ENCODE measurements at regions not wholly inside any gene's neighbourhood (a gene's known extent, or its start where the extent isn't known, plus 50 kb on each side); places are given as distances from the start of the nearest gene placed in this dataset.

GRCh38 chr2:16477648-16478047, 188.0 kb downstream of the CYRIA start:
- Histone ChIP-seq H3K27ac (ENCODE audit: low read depth in 1 of 2, low read length in 2 of 2) (no peak overlapping the region), H3K27me3 (ENCODE audit: control insufficient read depth in 4 of 4, insufficient read depth in 4 of 4, low read length in 3 of 4) (no peaks in the 10 kb centered on the region), H3K4me1 (ENCODE audit: control insufficient read depth in 4 of 4, insufficient read depth in 4 of 4, low read length in 3 of 4) (no peaks in the 10 kb centered on the region), H3K9me3 (ENCODE audit: control insufficient read depth in 4 of 4, low read length in 3 of 4) (no peaks in the 10 kb centered on the region), H3K36me3 (ENCODE audit: control insufficient read depth in 4 of 4, insufficient read depth in 3 of 4, low read depth in 1 of 4, low read length in 3 of 4) (no peaks in the 10 kb centered on the region), H3K4me3 (ENCODE audit: low read depth in 1 of 3, low read length in 3 of 3) (no peak overlapping the region), H3K9ac (ENCODE audit: low read depth in 1 of 2, low read length in 2 of 2) (no peak overlapping the region)
- no peak for DNase-seq (ENCODE audit: low spot score)
- no peak for TF ChIP-seq HNF4G (IDR thresholded peaks at IDR 0.05)

- WGBS, result 43% methylated on average over 2 of the region's 2 CpGs
- TF ChIP-seq NR2F2 (IDR thresholded peaks at IDR 0.05) (no peak), MAX (IDR thresholded peaks at IDR 0.05) (no peak), SP1 (IDR thresholded peaks at IDR 0.05) (no peak), RXRA (IDR thresholded peaks at IDR 0.05) (no peak)
- H3K36me3 ChIP-seq (ENCODE audit: control insufficient read depth in 4 of 4, insufficient read depth in 3 of 4, low read depth in 1 of 4, low read length in 3 of 4), result no peaks in the 10 kb centered on the region
Observed at GRCh38 chr2:16476866-16477265, 188.8 kb downstream of the CYRIA start.

DNA sequence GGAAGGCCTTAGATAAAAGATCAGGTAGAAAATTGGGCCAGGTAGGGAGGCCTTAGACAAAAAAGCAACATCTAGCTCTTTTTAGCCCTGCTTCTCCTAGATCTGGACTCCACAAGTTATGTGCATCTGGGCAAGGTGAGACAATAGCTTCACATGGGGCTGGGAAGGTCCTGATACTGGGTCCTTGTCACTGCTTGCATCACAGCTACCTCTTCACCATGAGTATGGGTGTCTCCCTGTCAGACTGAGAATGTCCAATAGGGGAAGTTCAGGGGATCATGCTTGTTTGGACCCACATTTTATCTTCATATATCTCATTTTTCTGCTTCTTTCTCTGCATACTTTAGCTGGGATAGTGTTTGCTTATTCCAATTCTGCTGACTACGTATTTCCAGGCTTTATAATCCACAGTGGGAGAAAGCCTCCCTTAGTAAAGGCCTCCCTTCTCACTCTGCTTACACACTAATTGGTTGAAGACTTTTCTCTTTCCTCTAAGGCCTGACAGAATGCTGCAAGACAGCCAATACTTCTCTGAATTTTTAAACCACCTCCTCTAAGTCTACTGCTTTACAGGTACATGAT, 189.6 kb downstream of the CYRIA start:
- H3K27ac ChIP-seq (ENCODE audit: low read depth in 1 of 2, low read length in 2 of 2), result no peak overlapping the region
- no peaks in the 10 kb centered on the region for H3K36me3 ChIP-seq (ENCODE audit: control insufficient read depth in 4 of 4, insufficient read depth in 3 of 4, low read depth in 1 of 4, low read length in 3 of 4)
- no peak overlapping the region for H3K9ac ChIP-seq (ENCODE audit: low read depth in 1 of 2, low read length in 2 of 2)
- no peaks in the 10 kb centered on the region for H3K4me1 ChIP-seq (ENCODE audit: control insufficient read depth in 4 of 4, insufficient read depth in 4 of 4, low read length in 3 of 4)
- TF ChIP-seq ATF3 (IDR thresholded peaks at IDR 0.05) (no peak), TAF1 (conservative IDR thresholded peaks at IDR 0.05) (no peak), GABPA (IDR thresholded peaks at IDR 0.05 in 1 of 2, conservative IDR thresholded peaks at IDR 0.05 in 1 of 2) (no peak), HNF4A (conservative IDR thresholded peaks at IDR 0.05) (no peak)
- no peak overlapping the region for H3K4me3 ChIP-seq (ENCODE audit: low read depth in 1 of 3, low read length in 3 of 3)
- H3K27me3 ChIP-seq (ENCODE audit: control insufficient read depth in 4 of 4, insufficient read depth in 4 of 4, low read length in 3 of 4), result no peaks in the 10 kb centered on the region
- 81% methylated on average over 1 of the region's 1 CpG for WGBS
- H3K9me3 ChIP-seq (ENCODE audit: control insufficient read depth in 4 of 4, low read length in 3 of 4), result no peaks in the 10 kb centered on the region
- DNase-seq (ENCODE audit: low spot score), result no peak

More at GRCh38 chr2:16476866-16477265, 188.8 kb downstream of the CYRIA start:
- H3K4me3 ChIP-seq (ENCODE audit: low read depth in 1 of 3, low read length in 3 of 3), result no peak overlapping the region
- H3K27me3 ChIP-seq (ENCODE audit: control insufficient read depth in 4 of 4, insufficient read depth in 4 of 4, low read length in 3 of 4), result no peaks in the 10 kb centered on the region
- DNase-seq (ENCODE audit: low spot score), result no peak
- H3K4me1 ChIP-seq (ENCODE audit: control insufficient read depth in 4 of 4, insufficient read depth in 4 of 4, low read length in 3 of 4), result no peaks in the 10 kb centered on the region
- no peaks in the 10 kb centered on the region for H3K9me3 ChIP-seq (ENCODE audit: control insufficient read depth in 4 of 4, low read length in 3 of 4)
- H3K27ac ChIP-seq (ENCODE audit: low read depth in 1 of 2, low read length in 2 of 2), result no peak overlapping the region
- no peak overlapping the region for H3K9ac ChIP-seq (ENCODE audit: low read depth in 1 of 2, low read length in 2 of 2)

DNA sequence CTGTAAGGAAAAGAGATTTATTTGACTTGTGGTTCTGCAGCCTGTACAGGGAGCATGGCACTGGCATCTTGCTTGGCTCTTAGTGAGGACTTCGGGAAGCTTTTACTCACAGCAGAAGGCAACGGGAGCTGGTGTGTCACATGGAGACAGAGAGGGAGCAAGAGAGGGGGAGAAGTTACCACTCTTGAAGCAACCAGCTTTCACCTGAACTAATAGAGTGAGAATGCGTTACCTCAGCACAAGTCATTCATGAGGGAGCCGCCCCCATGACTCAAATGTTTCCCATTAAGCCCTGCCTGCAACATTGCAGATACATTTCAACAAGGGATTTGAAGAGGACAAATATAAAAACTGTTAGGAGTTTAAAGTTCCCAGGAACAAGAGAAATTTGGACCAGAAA, 190.0 kb downstream of the CYRIA start:
- H3K4me1 ChIP-seq (ENCODE audit: control insufficient read depth in 4 of 4, insufficient read depth in 4 of 4, low read length in 3 of 4), result no peaks in the 10 kb centered on the region
- no peak for TF ChIP-seq MAX (IDR thresholded peaks at IDR 0.05)
- TF ChIP-seq FOXA1 (IDR thresholded peaks at IDR 0.05), result no peak
- no peak for TF ChIP-seq REST (IDR thresholded peaks at IDR 0.05)
- no peak for TF ChIP-seq FOXA2 (IDR thresholded peaks at IDR 0.05)
- TF ChIP-seq GABPA (IDR thresholded peaks at IDR 0.05 in 1 of 2, conservative IDR thresholded peaks at IDR 0.05 in 1 of 2), result no peak
- TF ChIP-seq NR2F2 (IDR thresholded peaks at IDR 0.05), result no peak
- TF ChIP-seq EGR1 (IDR thresholded peaks at IDR 0.05; ENCODE audit: low read depth in 2 of 2), result no peak
- no peak for TF ChIP-seq RXRA (IDR thresholded peaks at IDR 0.05)
- no peak for TF ChIP-seq SP1 (IDR thresholded peaks at IDR 0.05)
- no peak for TF ChIP-seq HNF4A (conservative IDR thresholded peaks at IDR 0.05)
- no peak for TF ChIP-seq JUND (IDR thresholded peaks at IDR 0.05)
- TF ChIP-seq ZBTB33 (IDR thresholded peaks at IDR 0.05), result no peak
- no peak for TF ChIP-seq TAF1 (conservative IDR thresholded peaks at IDR 0.05)
- TF ChIP-seq ATF3 (IDR thresholded peaks at IDR 0.05), result no peak
- TF ChIP-seq YY1 (IDR thresholded peaks at IDR 0.05), result no peak
- TF ChIP-seq RAD21 (IDR thresholded peaks at IDR 0.05), result no peak
- H3K36me3 ChIP-seq (ENCODE audit: control insufficient read depth in 4 of 4, insufficient read depth in 3 of 4, low read depth in 1 of 4, low read length in 3 of 4), result no peaks in the 10 kb centered on the region
- no peaks in the 10 kb centered on the region for H3K9me3 ChIP-seq (ENCODE audit: control insufficient read depth in 4 of 4, low read length in 3 of 4)
- H3K9ac ChIP-seq (ENCODE audit: low read depth in 1 of 2, low read length in 2 of 2), result no peak overlapping the region
- H3K27ac ChIP-seq (ENCODE audit: low read depth in 1 of 2, low read length in 2 of 2), result no peak overlapping the region
- no peak overlapping the region for H3K4me3 ChIP-seq (ENCODE audit: low read depth in 1 of 3, low read length in 3 of 3)
- DNase-seq (ENCODE audit: low spot score), result no peak
- 92% methylated on average over 4 of the region's 4 CpGs for WGBS
- no peaks in the 10 kb centered on the region for H3K27me3 ChIP-seq (ENCODE audit: control insufficient read depth in 4 of 4, insufficient read depth in 4 of 4, low read length in 3 of 4)
